GM12873 (cell line): ENCODE measurements at regions not wholly inside any gene's neighbourhood (a gene's known extent, or its start where the extent isn't known, plus 50 kb on each side); places are given as distances from the start of the nearest gene placed in this dataset.

Experiments
- TF ChIP-seq, protein P1 (sequence below): IDR thresholded peaks from 2 replicates; pipeline ENCODE4 v1.5.1; 2012; ENCODE audit warnings: low read depth, mild to moderate bottlenecking, moderate library complexity, low read length, control low read depth; ENCODE audit not compliant: insufficient read depth; ENCODE audit errors: missing control alignments

DNA sequence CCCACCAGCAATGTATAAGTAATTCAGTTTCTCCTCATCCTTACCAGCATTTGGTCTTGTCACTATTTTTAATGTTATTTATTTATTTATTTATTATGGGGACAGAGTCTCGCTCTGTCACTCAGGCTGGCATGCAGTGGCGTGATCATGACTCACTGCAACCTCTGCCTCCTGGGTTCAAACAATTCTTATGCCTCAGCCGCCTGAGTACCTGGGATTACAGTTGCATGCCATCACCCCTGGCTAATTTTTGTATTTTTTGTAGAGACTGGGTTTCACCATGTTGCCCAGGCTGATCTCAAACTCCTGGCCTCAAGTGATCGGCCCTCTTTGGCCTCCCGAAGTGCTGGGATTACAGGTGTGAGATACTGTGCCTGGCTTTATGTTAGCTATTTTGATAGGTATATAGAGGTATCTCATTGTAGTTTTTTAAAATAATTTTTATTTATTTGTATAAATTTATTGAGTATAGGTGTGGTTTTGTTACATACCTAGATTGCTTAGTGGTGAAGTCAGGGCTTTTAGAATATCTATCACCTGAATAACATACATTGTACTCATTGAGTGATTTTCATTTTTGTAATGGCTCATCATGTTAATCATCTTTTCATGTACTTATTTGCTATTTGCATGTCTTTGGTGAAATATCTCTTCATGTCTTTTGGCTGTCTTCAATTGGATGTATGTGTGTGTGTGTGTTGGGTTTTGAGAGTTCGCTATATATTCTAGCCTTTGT lies 53.3 kb downstream of the TANC2 start:
- TF ChIP-seq, protein P1, sequence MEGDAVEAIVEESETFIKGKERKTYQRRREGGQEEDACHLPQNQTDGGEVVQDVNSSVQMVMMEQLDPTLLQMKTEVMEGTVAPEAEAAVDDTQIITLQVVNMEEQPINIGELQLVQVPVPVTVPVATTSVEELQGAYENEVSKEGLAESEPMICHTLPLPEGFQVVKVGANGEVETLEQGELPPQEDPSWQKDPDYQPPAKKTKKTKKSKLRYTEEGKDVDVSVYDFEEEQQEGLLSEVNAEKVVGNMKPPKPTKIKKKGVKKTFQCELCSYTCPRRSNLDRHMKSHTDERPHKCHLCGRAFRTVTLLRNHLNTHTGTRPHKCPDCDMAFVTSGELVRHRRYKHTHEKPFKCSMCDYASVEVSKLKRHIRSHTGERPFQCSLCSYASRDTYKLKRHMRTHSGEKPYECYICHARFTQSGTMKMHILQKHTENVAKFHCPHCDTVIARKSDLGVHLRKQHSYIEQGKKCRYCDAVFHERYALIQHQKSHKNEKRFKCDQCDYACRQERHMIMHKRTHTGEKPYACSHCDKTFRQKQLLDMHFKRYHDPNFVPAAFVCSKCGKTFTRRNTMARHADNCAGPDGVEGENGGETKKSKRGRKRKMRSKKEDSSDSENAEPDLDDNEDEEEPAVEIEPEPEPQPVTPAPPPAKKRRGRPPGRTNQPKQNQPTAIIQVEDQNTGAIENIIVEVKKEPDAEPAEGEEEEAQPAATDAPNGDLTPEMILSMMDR: no peak

DNA sequence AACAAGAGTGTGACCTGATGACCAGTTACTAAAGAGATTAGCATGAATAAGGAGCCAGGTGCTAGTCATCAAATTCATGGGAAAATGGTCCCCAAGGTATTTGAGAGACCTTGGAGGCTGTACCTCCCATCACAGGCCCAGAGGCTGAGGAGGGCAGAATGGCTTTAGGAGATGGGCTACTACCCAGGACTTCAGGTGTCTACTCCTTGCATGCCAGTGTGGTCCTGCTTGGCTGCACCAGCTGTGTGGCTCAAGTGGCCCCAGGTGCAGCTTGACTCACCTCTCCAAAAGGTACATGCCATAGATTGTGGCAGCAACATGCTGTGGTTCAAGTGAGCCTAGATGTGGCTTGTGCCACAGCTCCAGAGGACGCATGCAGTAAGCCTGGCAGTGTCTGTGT lies 56.5 kb downstream of the TANC2 start:
- TF ChIP-seq, protein P1: no peak

DNA sequence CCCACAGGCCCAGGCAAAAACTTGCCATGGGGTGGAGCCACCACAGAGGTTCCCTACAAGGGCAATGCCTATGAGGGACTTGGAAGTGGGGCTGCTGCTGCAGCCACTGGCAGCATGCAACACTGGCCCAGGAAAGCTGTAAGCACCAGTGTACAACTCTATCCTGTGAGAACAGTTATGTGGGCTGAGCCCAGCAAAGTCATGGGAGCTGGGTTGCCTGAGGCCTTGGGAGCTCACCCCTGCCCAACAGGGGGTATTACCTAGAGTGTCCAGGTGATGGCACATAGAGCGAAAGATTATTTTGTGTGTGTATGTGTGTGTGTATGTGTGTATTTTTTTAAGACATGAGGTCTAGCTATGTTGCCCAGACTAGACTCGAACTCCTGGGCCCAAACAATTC lies 57.0 kb downstream of the TANC2 start:
- TF ChIP-seq, protein P1: no peak

DNA sequence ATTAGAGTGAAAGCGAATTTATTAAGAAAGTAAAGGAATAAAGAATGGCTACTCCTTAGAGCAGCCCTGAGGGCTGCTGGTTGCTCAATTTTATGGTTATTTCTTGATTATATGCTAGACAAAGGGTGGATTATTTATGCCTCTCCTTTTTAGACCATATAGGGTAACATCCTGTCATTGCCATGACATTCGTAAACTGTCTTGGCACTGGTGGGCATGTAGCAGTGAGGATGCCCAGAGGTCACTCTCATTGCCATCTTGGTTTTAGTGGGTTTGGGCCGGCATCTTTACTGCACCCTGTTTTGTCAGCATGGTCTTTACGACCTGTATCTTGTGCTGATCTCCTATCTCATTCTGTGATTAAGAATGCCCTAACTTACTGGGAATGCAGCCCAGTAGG lies 58.2 kb downstream of the TANC2 start:
- TF ChIP-seq, protein P1: no peak

DNA sequence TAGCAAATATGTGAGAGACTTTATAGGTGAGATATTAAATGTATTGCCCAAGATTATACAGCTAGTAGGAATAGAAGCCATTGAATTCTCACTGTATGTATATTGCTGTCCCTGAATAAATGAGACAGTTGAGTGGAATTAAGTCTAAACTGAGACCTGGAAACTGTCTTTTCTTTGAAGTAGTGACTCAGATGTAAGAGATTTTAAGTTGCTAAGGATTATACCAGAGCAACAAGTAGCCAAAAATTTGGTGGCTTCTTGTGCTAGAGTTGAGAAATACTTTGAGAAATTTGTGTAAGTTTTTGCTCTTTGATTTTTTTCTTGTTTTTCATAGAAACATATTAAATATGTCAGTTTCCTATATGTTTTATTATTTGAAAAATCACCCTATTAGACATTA lies 58.7 kb downstream of the TANC2 start:
- TF ChIP-seq, protein P1: no peak

DNA sequence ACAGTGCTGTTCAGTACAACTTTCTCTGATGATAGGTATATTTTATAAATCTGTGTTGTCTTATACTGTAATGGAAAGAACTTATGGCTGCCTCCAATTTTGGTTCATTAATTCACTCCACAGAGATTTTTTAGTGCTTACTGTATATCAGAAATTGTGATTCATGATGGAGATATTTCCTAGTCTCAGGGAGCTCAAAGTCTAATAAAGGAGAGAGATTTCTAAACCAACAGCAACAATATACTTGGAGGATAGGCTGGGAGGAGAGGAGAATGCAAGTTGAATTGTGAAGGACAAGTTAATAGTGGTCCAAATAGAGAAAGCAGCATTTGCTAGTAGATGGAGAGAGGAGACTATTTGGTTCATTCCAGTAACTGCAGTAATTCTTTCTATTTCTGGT lies 63.5 kb downstream of the TANC2 start:
- TF ChIP-seq, protein P1: no peak

DNA sequence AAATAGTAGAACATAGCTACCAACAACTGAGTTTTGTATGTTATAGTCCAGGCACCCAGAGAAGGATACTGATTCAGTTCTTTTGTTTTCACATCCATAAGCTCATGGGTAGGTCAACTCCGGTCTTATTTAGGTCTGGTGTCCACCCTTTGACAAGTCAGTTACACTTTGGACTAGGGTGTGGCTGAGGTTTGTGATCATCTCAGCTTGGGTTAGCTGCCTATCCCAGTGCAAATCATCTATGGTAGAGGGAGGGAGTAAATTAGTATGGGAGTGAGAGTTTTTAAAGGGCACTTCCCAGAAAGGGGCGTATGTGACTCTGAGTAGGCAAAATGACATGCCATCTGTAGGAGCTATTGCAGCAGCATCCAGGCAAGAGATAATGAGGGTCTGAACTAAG lies 66.1 kb downstream of the TANC2 start:
- TF ChIP-seq, protein P1: no peak
